Spleen (tissue), 7 donors: ENCODE measurements at regions not wholly inside any gene's neighbourhood (a gene's known extent, or its start where the extent isn't known, plus 50 kb on each side); places are given as distances from the start of the nearest gene placed in this dataset.

Experiments
- POLR2A ChIP-seq, 3 donors: fragments of 450-650 bp; IDR thresholded peaks; one replicate each; pipeline ENCODE4 v1.5.1; 2017; ENCODE audit warnings: antibody characterized with exemption in 3 of 3, mild to moderate bottlenecking in 1 of 3
- POLR2AphosphoS5 ChIP-seq, 3 donors: sonication (generic); formaldehyde crosslinking; IDR thresholded peaks; one replicate each; pipeline ENCODE4 v1.5.1; 2017; ENCODE audit warnings: antibody characterized with exemption in 3 of 3
- TF ChIP-seq, protein P1 (sequence below), 11 experiments: fragments of 200-600 bp in 7 of 11; fragments of 450-650 bp in 4 of 11; sonication (generic) in 4 of 11; IDR thresholded peaks in 8 of 11; conservative IDR thresholded peaks in 3 of 11; 1 replicate in 7 of 11; 2 replicates in 4 of 11; pipeline versions ENCODE4 v1.4.0 to v1.8.0; 2016 to 2021; ENCODE audit warnings: antibody characterized with exemption in 11 of 11, inconsistent platforms in 4 of 11, mild to moderate bottlenecking in 1 of 11
- donor health status: DM: no; HTN: no; CAD: no; lungs with moderate emphysema.
- donor health status: DM: no; HTN: no; CAD: no.
- donor health status: DM: no; HTN: no; CAD: no.

DNA sequence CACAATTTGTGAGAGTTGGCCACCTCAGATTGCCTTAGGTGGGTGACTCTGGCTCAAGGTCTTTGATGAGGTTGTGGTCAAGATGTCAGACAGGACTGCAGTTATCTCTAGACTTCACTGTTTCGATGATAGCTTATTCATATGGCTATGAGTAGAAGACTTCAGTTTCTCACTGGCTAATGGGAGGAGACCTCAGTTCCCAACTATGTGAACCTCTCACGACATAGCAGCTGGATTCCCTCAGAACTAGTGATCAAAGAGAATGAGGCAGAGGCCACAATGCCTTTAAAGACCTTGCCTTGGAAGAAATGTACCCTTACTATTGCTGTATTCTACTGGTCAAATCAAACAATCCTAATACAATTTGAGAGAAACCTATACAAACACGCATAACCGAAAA, 607.5 kb upstream of the ROBO2 start:
- TF ChIP-seq, protein P1, sequence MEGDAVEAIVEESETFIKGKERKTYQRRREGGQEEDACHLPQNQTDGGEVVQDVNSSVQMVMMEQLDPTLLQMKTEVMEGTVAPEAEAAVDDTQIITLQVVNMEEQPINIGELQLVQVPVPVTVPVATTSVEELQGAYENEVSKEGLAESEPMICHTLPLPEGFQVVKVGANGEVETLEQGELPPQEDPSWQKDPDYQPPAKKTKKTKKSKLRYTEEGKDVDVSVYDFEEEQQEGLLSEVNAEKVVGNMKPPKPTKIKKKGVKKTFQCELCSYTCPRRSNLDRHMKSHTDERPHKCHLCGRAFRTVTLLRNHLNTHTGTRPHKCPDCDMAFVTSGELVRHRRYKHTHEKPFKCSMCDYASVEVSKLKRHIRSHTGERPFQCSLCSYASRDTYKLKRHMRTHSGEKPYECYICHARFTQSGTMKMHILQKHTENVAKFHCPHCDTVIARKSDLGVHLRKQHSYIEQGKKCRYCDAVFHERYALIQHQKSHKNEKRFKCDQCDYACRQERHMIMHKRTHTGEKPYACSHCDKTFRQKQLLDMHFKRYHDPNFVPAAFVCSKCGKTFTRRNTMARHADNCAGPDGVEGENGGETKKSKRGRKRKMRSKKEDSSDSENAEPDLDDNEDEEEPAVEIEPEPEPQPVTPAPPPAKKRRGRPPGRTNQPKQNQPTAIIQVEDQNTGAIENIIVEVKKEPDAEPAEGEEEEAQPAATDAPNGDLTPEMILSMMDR (IDR thresholded peaks at IDR 0.05 in 8 of 11, conservative IDR thresholded peaks at IDR 0.05 in 3 of 11): no peak
- TF ChIP-seq POLR2A (IDR thresholded peaks at IDR 0.05): no peak
- TF ChIP-seq POLR2AphosphoS5 (IDR thresholded peaks at IDR 0.05): no peak
